Sigmoid colon (tissue), 6 donors: ENCODE measurements at regions not wholly inside any gene's neighbourhood (a gene's known extent, or its start where the extent isn't known, plus 50 kb on each side); places are given as distances from the start of the nearest gene placed in this dataset.

Source experiments
- DNase-seq: peaks from one replicate; pipeline ENCODE4 v3.0.0-alpha.2; 2019
- H3K27ac ChIP-seq, 4 donors: fragments of 200-600 bp; sonication (generic); one replicate each; pipeline ENCODE4 v1.5.1; 2016 to 2019; ENCODE audit warnings: mild to moderate bottlenecking in 1 of 4
- H3K27me3 ChIP-seq, 3 donors: fragments of 200-600 bp; sonication (generic); one replicate each; pipeline ENCODE4 v1.5.1; 2019; ENCODE audit warnings: mild to moderate bottlenecking in 1 of 3
- H3K36me3 ChIP-seq, 4 donors: fragments of 200-600 bp; sonication (generic); one replicate each; pipeline ENCODE4 v1.5.1; 2016 to 2019
- H3K4me1 ChIP-seq, 4 donors: fragments of 200-600 bp; sonication (generic); one replicate each; pipeline ENCODE4 v1.5.1; 2017 to 2019
- H3K4me3 ChIP-seq, 4 donors: fragments of 200-600 bp; sonication (generic); one replicate each; pipeline ENCODE4 v1.5.1; 2017 to 2019; ENCODE audit warnings: mild to moderate bottlenecking in 2 of 4, moderate library complexity in 1 of 4
- H3K9me3 ChIP-seq, 4 donors: fragments of 200-600 bp in 3 of 4; sonication (generic) in 3 of 4; one replicate each; pipeline versions ENCODE4 v1.5.1 to v1.6.1; 2013 to 2019
- EP300 ChIP-seq, 4 donors: sonication (generic); formaldehyde crosslinking; IDR thresholded peaks; one replicate each; pipeline ENCODE4 v1.6.1; 2017; ENCODE audit warnings: antibody characterized with exemption in 4 of 4
- POLR2A ChIP-seq, 2 donors: fragments of 450-650 bp; IDR thresholded peaks; one replicate each; pipeline ENCODE4 v1.6.1; 2016; ENCODE audit warnings: antibody characterized with exemption in 2 of 2, mild to moderate bottlenecking in 2 of 2, moderate library complexity in 2 of 2
- POLR2AphosphoS5 ChIP-seq, 4 donors: sonication (generic); formaldehyde crosslinking; IDR thresholded peaks; one replicate each; pipeline ENCODE4 v1.6.1; 2017; ENCODE audit warnings: antibody characterized with exemption in 4 of 4
- WGBS, 2 donors: extraction: QIAGEN DNeasy Blood & Tissue Kit; methylation state at CpG; one replicate each; pipeline ENCODE4 v1.1.7; 2013; 5-methylcytosine and 5-hydroxymethylcytosine counted together
- intact Hi-C: fragments of 100-400 bp; cut with DNase I; formaldehyde crosslinking; loops from one replicate; pipeline ENCODE4 v1.15.1; 2023
- TF ChIP-seq, protein P1 (sequence below), 4 experiments: fragments of 450-650 bp in 3 of 4; fragments of 200-600 bp in 1 of 4; IDR thresholded peaks; one replicate each; pipeline ENCODE4 v1.5.1; 2016 to 2019; ENCODE audit warnings: antibody characterized with exemption in 4 of 4, mild to moderate bottlenecking in 3 of 4, moderate library complexity in 2 of 4
- donor health status: healthy with polysubstance abuse.
- donor health status: healthy.

DNA sequence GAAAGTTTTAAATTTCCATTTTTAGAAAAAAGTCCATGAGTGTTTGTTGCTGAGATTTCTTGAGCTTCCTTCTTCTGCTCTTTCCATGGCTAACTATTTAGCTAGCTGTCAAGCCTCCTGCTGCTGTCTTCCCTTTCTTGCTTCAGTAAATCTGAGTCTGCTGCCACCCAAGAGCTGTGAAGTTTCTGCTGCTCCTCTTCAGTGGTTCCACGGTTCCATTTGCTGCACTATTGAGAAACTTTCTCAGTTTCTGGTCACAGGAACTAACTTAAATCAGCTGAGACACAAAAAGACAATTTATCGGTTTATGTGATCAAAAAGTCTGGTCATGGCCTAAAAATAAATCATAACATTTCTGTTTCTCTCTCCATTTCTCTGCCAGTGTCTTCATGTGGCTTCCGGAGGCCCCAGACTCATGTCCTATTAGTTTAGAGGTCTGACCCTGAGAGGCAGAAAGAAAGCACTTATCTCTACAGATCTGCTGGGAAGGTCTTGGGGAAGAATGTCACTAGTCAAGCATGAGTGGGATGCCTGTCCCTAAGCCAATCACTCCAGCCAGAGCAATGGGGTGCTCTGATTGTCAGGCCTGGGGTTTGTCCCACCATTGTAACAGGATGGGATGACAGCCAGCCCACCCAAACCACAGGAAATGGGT, 73.0 kb upstream of the ARL4C start:
- no peaks in the 10 kb centered on the region for H3K27me3 ChIP-seq
- H3K27ac ChIP-seq, result no peak overlapping the region
- no peaks in the 10 kb centered on the region for H3K9me3 ChIP-seq
- no peak overlapping the region for H3K4me3 ChIP-seq
- DNase-seq, result no peak
- H3K36me3 ChIP-seq, result no peaks in the 10 kb centered on the region
- intact Hi-C loops, result no loop called here
- no peaks in the 10 kb centered on the region for H3K4me1 ChIP-seq
- TF ChIP-seq EP300 (IDR thresholded peaks at IDR 0.05) (no peak), POLR2AphosphoS5 (IDR thresholded peaks at IDR 0.05) (no peak), POLR2A (IDR thresholded peaks at IDR 0.05) (no peak)
- TF ChIP-seq, protein P1, sequence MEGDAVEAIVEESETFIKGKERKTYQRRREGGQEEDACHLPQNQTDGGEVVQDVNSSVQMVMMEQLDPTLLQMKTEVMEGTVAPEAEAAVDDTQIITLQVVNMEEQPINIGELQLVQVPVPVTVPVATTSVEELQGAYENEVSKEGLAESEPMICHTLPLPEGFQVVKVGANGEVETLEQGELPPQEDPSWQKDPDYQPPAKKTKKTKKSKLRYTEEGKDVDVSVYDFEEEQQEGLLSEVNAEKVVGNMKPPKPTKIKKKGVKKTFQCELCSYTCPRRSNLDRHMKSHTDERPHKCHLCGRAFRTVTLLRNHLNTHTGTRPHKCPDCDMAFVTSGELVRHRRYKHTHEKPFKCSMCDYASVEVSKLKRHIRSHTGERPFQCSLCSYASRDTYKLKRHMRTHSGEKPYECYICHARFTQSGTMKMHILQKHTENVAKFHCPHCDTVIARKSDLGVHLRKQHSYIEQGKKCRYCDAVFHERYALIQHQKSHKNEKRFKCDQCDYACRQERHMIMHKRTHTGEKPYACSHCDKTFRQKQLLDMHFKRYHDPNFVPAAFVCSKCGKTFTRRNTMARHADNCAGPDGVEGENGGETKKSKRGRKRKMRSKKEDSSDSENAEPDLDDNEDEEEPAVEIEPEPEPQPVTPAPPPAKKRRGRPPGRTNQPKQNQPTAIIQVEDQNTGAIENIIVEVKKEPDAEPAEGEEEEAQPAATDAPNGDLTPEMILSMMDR (IDR thresholded peaks at IDR 0.05), result no peak
- 76 to 86% methylated on average over 3 of the region's 3 CpGs for WGBS, 2 donors

DNA sequence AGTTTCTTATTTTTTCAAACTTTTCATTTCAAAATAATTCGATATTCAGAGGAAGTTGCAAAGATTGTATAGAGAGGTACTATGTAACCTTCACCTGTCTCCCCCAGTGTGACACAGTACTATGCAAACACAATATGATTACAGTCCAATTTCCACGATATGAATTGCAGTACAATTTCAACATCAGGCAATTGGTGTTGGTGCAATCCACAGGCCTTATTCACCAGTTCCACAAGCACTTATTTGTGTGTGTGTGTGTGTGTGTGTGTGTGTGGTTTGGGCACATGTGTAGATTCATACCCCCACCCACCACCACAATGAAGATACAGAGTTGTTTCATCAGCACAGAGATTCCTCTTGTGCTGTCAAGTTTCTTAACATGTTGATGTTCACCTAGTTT, 69.7 kb upstream of the ARL4C start:
- H3K9me3 ChIP-seq, result no peaks in the 10 kb centered on the region
- no peak for DNase-seq
- no peaks in the 10 kb centered on the region for H3K4me1 ChIP-seq
- TF ChIP-seq, protein P1 (IDR thresholded peaks at IDR 0.05), result no peak
- TF ChIP-seq EP300 (IDR thresholded peaks at IDR 0.05) (no peak), POLR2AphosphoS5 (IDR thresholded peaks at IDR 0.05) (no peak), POLR2A (IDR thresholded peaks at IDR 0.05) (no peak)
- intact Hi-C loops, result no loop called here
- no peaks in the 10 kb centered on the region for H3K36me3 ChIP-seq
- H3K27me3 ChIP-seq, result no peaks in the 10 kb centered on the region
- H3K4me3 ChIP-seq, result no peak overlapping the region
- WGBS, 2 donors, result 22 to 72% methylated on average over 2 of the region's 2 CpGs
- H3K27ac ChIP-seq, result no peak overlapping the region

DNA sequence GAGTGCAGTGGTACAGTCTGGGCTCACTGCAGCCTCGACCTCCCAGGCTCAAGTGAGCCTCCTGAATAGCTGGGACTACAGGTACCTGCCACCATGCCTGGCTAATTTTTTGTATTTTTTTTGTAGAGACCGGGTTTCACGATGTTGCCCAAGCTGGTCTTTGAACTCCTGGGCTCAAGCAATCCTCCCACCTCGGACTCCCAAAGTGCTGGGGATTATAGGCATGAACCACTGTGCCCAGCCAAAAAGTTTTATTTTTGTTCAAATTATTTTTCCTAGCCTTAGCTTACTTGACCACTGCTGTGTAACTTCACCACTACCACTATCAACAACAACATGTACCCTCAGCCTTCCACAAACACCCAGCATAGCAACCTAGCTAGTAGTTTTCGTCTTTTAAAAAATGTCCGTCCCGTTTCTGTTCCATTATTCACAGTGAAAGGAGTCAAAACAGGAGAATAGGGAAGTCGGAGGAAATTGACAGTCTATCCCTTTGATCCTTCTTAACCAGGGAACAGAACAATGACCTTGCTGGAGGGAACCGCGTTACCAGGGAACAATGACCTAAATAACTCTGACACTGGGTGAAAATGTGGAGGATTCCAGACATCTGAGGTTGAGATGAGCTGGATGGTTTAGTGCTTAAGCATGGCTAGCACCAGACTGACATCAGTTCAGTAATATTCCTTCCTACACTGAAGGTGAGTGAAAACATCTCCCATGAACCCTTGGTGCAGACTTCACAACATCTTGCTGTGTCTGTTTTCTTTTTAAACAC, 69.2 kb upstream of the ARL4C start:
- no peaks in the 10 kb centered on the region for H3K27me3 ChIP-seq
- H3K9me3 ChIP-seq, result no peaks in the 10 kb centered on the region
- intact Hi-C loops, result no loop called here
- no peaks in the 10 kb centered on the region for H3K36me3 ChIP-seq
- no peak for TF ChIP-seq POLR2A (IDR thresholded peaks at IDR 0.05)
- no peak for TF ChIP-seq EP300 (IDR thresholded peaks at IDR 0.05)
- TF ChIP-seq, protein P1 (IDR thresholded peaks at IDR 0.05), result no peak
- TF ChIP-seq POLR2AphosphoS5 (IDR thresholded peaks at IDR 0.05), result no peak
- H3K4me1 ChIP-seq, result no peaks in the 10 kb centered on the region
- DNase-seq, result no peak
- no peak overlapping the region for H3K4me3 ChIP-seq
- 83 to 89% methylated on average over 10 of the region's 10 CpGs for WGBS, 2 donors
- no peak overlapping the region for H3K27ac ChIP-seq

DNA sequence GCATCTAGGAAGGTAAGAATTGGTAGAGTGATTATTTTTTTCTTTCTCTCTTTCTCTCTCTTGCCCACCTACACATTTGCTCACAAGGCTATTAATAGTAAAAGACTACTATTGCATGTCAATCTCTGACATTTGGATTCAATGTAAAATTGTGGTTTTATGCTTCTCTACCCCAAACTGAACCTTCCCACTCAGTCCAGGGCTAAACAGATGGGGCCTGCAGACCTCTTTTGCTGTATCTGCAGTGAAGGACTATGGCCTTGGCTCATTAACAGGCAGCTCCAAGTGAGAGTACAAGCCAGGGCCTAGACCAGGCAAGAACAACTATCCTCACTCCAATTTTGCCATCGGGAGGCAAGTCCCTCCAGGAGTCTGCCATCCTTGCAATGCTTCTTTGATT, 68.3 kb upstream of the ARL4C start:
- no peak for DNase-seq
- Histone ChIP-seq H3K4me1 (no peaks in the 10 kb centered on the region), H3K27ac (no peak overlapping the region), H3K27me3 (no peaks in the 10 kb centered on the region), H3K36me3 (no peaks in the 10 kb centered on the region), H3K9me3 (no peaks in the 10 kb centered on the region), H3K4me3 (no peak overlapping the region)
- TF ChIP-seq POLR2AphosphoS5 (IDR thresholded peaks at IDR 0.05) (no peak), POLR2A (IDR thresholded peaks at IDR 0.05) (no peak), EP300 (IDR thresholded peaks at IDR 0.05) (no peak)
- TF ChIP-seq, protein P1 (IDR thresholded peaks at IDR 0.05), result no peak
- intact Hi-C loops, result no loop called here
- WGBS, 2 donors, result 83 to 89% methylated on average over 1 of the region's 1 CpG
